HG03159 (cell line): ENCODE measurements at regions not wholly inside any gene's neighbourhood (a gene's known extent, or its start where the extent isn't known, plus 50 kb on each side); places are given as distances from the start of the nearest gene placed in this dataset.

Experiments used
- ATAC-seq: cut with Tn5 transposase; IDR thresholded peaks from one replicate; pipeline ENCODE4 v1.9.1; 2021; ENCODE audit warnings: mild to moderate bottlenecking, moderate library complexity; ENCODE audit not compliant: unreplicated experiment

DNA sequence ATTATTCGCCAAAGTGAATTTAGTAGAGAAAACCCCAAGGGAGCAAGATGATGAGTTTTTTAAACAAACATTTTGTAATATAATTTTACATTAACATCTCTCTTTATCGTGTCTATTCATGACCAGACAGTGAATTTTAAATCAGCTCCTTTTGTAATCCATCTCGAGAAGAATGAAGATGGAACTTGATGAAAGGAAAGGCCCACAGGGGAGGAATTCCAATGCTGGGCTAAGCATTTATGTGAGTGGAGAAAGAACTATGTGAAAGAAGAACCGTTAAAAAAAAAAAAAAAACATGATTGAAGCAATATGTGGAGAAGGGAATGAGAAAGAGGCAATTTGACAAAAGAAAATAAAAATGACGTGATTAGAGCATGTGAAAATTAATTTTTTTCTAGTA lies 170.6 kb downstream of the KCTD12 start:
- ATAC-seq: no peak

DNA sequence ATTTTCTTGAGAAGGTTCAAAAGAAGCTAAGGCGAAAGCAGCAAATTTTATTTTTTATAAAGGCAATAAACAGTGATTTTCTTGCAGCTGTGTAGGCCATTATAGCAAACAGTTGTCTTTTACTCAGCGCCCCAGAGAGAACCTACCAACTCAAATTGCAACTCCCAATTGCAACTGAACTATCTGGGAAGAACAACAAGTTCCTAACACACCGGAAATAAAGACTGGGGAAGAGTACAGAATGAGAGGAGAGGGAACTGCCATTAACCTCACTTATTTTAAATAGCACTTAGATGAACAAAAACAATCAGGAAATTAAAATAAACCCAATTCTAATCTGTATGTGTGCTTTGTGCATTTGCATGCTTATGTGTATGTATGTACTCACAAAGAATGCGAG lies 171.1 kb downstream of the KCTD12 start:
- no peak for ATAC-seq

DNA sequence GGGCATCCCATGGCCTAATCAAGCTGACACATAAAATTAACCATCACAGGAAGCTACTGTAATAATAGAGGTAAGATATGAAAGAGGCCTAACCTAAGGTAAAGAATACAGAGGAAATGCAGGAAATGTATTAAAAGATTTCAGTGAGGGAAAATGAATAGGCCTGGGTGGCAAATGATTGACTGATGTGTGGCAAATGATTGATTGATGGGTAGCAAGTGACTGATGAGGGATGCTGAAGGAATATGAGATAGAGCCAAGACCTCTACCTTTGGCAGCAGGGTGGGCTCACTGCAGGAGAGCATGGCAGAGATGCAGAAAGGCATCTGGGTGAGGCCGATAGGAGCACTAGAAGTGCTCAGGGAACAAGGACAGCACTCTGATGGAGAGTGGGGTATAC lies 172.9 kb downstream of the KCTD12 start:
- ATAC-seq: no peak

GRCh38 chr13:76711550-76712182 lies 174.5 kb downstream of the KCTD12 start:
- ATAC-seq: no peak

DNA sequence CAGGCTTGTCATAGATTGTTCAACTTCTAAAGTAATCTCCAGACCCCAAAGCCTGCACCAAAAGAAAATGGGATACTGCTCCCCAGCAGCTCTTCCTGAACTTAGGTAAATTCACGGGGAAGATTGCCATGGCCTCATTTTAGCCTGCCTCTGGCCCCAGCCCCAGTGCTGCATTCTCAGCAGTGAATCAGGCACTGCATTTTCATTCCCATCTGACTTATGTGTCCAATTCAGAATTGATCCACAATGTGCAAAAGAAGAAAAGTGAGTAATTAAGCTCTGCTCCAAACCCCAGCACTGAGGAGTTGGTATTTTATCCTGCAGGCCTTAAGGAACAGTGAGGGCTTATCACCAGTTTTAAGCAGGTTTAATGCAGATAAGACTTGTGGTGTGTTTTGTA lies 176.4 kb downstream of the KCTD12 start:
- no peak for ATAC-seq

DNA sequence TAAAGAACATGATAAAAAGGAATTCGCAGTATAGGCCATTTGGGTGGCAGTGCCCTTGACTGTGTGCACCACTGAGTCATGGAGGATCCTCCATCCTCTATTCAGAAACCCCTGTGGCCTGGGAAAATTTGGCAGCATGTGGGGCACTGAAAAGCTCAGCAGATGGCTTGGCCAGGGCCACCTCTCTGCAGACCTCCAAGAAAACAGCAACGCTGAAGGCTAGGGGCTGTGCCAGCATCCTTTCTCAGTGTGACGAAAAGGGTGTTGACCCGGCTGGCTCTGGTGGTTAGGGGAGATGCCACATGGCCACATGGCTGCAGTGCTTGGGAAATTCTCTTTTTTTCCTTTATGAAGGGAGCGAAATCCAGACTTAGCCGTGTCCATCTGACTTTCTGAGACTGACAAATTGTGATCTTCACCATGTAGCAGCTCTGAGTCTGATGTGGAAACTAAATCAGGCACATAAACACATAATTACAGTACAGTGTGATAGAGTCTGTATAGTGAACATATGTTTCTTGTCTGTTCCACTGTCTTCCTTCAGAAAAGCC lies 178.0 kb downstream of the KCTD12 start:
- no peak for ATAC-seq

DNA sequence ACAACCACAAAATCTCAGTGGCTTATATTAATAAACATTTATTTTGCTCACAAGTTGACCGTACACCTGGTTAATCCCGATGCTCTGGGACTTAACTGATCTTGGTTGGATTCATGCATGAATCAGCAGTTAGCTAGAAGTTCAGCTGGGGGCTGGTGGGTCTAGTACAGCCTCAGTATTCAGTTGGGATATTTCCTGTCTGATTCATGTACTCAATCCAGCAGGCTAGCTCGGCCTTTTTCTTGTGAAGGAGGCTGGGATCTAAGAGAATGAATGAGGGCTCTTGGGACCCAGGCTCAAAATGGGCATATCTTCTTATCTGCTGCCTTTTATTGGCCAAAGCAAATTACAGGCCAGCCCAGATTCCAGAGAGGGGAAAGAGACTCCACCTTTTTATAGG lies 178.8 kb downstream of the KCTD12 start:
- no peak for ATAC-seq

DNA sequence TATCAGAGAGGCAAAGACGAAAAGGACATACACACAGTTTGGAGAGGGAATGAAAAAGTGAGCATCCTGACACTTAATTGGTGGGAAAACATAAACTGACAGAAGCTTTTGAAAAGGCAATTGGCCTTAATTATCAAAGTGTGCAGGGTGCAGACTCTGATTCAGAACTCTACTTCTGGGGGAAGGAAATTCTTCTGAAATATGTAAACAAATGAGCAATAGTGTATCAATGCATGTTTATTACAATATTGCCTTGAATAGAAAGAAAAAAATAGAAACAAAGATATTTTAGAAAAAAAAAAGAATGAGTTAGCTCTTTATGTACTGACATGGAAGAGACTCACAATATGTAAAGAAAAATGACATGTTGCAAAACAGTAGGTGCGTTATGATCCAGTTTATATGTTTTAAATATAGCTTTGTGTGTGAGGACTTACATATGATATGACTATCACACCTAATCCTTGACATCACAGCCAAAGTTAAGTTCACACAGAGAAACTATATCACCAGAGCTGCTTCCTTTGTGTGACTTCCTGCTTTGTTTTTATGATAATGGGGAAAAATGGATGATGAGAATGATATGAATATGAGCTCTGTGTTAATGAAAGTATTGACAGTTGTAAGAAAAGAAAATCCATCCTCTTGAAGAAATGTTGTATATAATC lies 182.4 kb downstream of the KCTD12 start:
- ATAC-seq: no peak

DNA sequence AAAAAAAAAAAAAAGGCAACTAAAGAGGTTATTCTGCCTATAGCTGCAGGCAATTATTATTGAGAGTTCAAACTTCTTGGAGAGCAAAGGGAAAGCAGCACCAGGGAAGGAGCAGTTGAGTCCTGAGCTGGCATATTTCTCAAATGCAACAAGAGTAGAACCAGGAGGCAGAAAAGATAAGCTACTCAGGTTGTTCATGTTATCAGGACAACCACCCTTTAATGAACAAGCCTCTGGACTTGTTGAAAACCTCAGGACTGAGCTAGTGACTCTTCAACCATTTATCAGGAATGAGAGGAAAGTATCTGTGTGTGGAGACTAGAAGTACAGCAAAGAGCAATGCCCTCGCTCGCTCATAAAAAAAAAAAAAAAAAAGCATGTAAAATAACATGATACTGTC lies 183.0 kb downstream of the KCTD12 start:
- ATAC-seq: no peak

- ATAC-seq: no peak
These were observed 188.9 kb downstream of the KCTD12 start for GRCh38 chr13:76697288-76697687.

GRCh38 chr13:76696370-76696769 lies 189.8 kb downstream of the KCTD12 start:
- no peak for ATAC-seq

- ATAC-seq: no peak
These were observed 193.1 kb downstream of the KCTD12 start for GRCh38 chr13:76693086-76693485.

DNA sequence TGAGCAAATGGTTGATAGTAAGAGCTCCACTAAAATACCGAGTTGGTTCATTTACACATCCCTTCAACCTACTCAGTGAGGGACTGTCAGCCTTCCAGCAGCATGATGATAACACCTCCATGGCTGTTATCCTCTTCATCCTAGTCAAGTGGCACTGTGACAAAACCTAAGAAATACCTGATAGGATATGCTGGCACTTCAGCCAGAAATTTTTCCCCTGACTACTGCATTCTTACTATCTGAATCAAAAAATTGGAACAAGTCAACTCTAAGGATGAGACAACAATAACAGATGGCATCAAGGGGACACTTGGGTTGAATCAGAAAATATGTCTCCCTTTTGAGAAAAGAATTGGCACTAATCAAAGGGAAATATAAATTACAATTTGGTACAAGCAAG lies 193.9 kb downstream of the KCTD12 start:
- ATAC-seq: no peak

DNA sequence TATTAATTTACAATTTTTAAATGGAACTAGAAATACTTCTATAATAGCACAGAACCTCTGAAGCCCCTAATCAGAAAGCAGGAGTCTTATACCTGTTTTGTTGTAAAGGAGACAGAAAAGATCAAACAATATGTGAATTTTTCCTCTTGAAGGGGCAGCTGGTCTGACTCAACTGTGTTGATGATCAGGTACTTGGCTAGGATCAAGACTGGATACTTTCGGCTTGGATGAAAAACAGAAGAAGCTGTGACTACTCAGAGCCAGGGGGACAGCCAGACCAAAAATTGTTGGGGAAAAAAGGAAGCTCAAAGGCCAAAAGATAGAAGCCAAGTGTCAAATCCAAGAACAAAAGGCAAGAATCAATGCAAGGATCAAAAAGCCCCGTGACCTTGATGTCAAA lies 195.6 kb downstream of the KCTD12 start:
- no peak for ATAC-seq

GRCh38 chr13:76687467-76687866 lies 198.7 kb downstream of the KCTD12 start:
- ATAC-seq: no peak

GRCh38 chr13:76685938-76686337 lies 200.3 kb downstream of the KCTD12 start:
- ATAC-seq: no peak

- no peak for ATAC-seq
These were observed 201.9 kb downstream of the KCTD12 start for GRCh38 chr13:76684336-76684735.

- ATAC-seq: no peak
These were observed 202.4 kb downstream of the KCTD12 start for GRCh38 chr13:76683854-76684253.

GRCh38 chr13:76683168-76683567 lies 203.0 kb downstream of the KCTD12 start:
- no peak for ATAC-seq

- no peak for ATAC-seq
These were observed 206.1 kb downstream of the KCTD12 start for GRCh38 chr13:76680112-76680511.

GRCh38 chr13:76677043-76677442 lies 209.2 kb downstream of the KCTD12 start:
- ATAC-seq: no peak

- no peak for ATAC-seq
These were observed 213.8 kb downstream of the KCTD12 start for GRCh38 chr13:76672420-76672819.

GRCh38 chr13:76668716-76669115 lies 217.5 kb downstream of the KCTD12 start:
- no peak for ATAC-seq
